ENCODE measurements at regions not wholly inside any gene's neighbourhood (a gene's known extent, or its start where the extent isn't known, plus 50 kb on each side); places are given as distances from the start of the nearest gene placed in this dataset.

DNA sequence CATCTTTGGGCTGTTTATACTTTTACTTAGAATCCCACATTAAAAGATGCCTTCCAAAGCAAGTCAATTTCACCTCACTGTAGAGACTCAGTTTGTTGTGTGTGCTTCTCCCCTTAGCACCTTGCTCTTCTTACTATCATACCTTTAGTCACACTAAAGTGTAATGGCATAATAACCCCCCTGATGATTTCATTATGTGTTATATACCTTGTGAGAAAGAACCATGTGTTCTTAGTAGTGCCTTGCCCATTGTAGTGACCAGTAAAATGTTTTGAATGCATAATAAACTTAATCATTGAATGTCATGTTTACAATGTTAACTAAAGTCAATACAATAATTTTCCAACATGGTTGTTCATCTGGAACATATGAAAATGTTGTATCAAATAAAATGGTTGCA is 1621.9 kb downstream of the PCDH7 start:
- no peaks in the 10 kb centered on the region for H3K4me1 ChIP-seq (ENCODE audit: insufficient read depth, low read length, poor library complexity, severe bottlenecking)
- H3K27me3 ChIP-seq (ENCODE audit: insufficient read depth, low read length, poor library complexity, severe bottlenecking) = no peaks in the 10 kb centered on the region
- no peak overlapping the region for H3K9ac ChIP-seq (ENCODE audit: low read depth, low read length, poor library complexity, severe bottlenecking)
- no peaks in the 10 kb centered on the region for H3F3A ChIP-seq (ENCODE audit: low read depth)
- H3K36me3 ChIP-seq (ENCODE audit: insufficient read depth, low read length) = no peaks in the 10 kb centered on the region
- no peak for TF ChIP-seq EZH2phosphoT487 (IDR thresholded peaks at IDR 0.05; ENCODE audit: borderline replicate concordance)
- TF ChIP-seq, protein P1, sequence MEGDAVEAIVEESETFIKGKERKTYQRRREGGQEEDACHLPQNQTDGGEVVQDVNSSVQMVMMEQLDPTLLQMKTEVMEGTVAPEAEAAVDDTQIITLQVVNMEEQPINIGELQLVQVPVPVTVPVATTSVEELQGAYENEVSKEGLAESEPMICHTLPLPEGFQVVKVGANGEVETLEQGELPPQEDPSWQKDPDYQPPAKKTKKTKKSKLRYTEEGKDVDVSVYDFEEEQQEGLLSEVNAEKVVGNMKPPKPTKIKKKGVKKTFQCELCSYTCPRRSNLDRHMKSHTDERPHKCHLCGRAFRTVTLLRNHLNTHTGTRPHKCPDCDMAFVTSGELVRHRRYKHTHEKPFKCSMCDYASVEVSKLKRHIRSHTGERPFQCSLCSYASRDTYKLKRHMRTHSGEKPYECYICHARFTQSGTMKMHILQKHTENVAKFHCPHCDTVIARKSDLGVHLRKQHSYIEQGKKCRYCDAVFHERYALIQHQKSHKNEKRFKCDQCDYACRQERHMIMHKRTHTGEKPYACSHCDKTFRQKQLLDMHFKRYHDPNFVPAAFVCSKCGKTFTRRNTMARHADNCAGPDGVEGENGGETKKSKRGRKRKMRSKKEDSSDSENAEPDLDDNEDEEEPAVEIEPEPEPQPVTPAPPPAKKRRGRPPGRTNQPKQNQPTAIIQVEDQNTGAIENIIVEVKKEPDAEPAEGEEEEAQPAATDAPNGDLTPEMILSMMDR (conservative IDR thresholded peaks at IDR 0.05; ENCODE audit: low read length) = no peak
- H2AFZ ChIP-seq (ENCODE audit: low read length) = no peak overlapping the region
- H3K9me3 ChIP-seq (ENCODE audit: insufficient read depth, low read depth, low read length) = no peaks in the 10 kb centered on the region; the same call in 1 of the 2 replicates
- H3K4me3 ChIP-seq (ENCODE audit: low read length, poor library complexity, severe bottlenecking) = no peak overlapping the region
- no peaks in the 10 kb centered on the region for H3K9me2 ChIP-seq (replicated peaks; ENCODE audit: low read depth, low read length)
- H3K4me2 ChIP-seq (ENCODE audit: low read depth, low read length, poor library complexity, severe bottlenecking) = no peak overlapping the region
- no peaks in the 10 kb centered on the region for H4K20me1 ChIP-seq (ENCODE audit: insufficient read depth, low read length, poor library complexity, severe bottlenecking)
- no peaks in the 10 kb centered on the region for H3K79me2 ChIP-seq (ENCODE audit: insufficient read depth, low read length)

DNA sequence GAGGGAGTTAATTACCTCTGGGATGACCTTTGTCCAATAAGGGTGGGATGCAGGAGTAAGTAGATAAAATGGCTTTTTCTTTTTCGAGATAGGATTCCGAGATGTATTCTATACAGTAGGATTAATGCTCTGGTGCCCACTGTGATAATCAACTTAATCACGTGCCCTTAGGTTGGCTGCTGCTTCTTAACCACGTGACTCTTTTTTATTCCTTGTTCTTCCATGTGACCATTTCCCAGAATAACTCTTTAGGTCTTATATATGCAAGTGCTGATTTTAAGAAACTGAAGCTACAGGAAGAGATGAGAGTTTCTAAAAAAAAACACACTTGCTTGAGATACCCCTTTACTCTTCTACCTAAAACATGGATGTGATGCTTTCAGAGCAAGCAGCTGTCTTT is 1628.9 kb downstream of the PCDH7 start:
- H3K27me3 ChIP-seq (ENCODE audit: insufficient read depth, low read length, poor library complexity, severe bottlenecking) = no peaks in the 10 kb centered on the region
- no peaks in the 10 kb centered on the region for H3K9me3 ChIP-seq (ENCODE audit: insufficient read depth, low read depth, low read length)
- no peak overlapping the region for H3K4me2 ChIP-seq (ENCODE audit: low read depth, low read length, poor library complexity, severe bottlenecking)
- H3F3A ChIP-seq (ENCODE audit: low read depth) = no peaks in the 10 kb centered on the region
- TF ChIP-seq EZH2phosphoT487 (IDR thresholded peaks at IDR 0.05; ENCODE audit: borderline replicate concordance) = no peak
- TF ChIP-seq, protein P1 (conservative IDR thresholded peaks at IDR 0.05; ENCODE audit: low read length) = no peak
- H3K36me3 ChIP-seq (ENCODE audit: insufficient read depth, low read length) = no peaks in the 10 kb centered on the region
- H2AFZ ChIP-seq (ENCODE audit: low read length) = no peak overlapping the region
- no peak overlapping the region for H3K9ac ChIP-seq (ENCODE audit: low read depth, low read length, poor library complexity, severe bottlenecking)
- no peak overlapping the region for H3K4me3 ChIP-seq (ENCODE audit: low read length, poor library complexity, severe bottlenecking)
- H3K4me1 ChIP-seq (ENCODE audit: insufficient read depth, low read length, poor library complexity, severe bottlenecking) = no peaks in the 10 kb centered on the region
- no peaks in the 10 kb centered on the region for H3K79me2 ChIP-seq (ENCODE audit: insufficient read depth, low read length)
- no peaks in the 10 kb centered on the region for H4K20me1 ChIP-seq (ENCODE audit: insufficient read depth, low read length, poor library complexity, severe bottlenecking)
- H3K9me2 ChIP-seq (replicated peaks; ENCODE audit: low read depth, low read length) = no peaks in the 10 kb centered on the region; the same call in 1 of the 2 replicates

DNA sequence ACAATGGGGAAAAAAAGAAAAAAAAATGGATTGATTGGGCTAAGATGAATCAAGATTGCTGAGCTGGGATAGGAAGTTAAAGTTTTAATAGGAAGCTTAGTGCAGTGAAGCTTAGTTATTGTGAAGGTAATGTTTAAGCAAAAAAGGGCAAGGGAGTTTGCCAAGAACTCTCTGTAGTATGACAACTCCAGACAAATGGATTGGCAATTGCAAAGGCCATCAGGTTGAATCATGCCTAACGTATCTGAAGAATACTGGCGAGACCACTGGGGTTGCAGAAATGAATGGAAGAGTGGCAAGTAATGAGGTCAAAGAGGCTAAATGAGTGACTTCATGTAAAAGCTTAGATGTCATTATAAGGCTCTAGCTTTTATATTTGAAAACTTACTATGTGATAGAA is 1654.0 kb downstream of the PCDH7 start:
- no peak for TF ChIP-seq EZH2phosphoT487 (IDR thresholded peaks at IDR 0.05; ENCODE audit: borderline replicate concordance)
- TF ChIP-seq, protein P1 (conservative IDR thresholded peaks at IDR 0.05; ENCODE audit: low read length) = no peak
- no peaks in the 10 kb centered on the region for H3K36me3 ChIP-seq (ENCODE audit: insufficient read depth, low read length)

More for the DNA sequence above, 1654.0 kb downstream of the PCDH7 start:
- Histone ChIP-seq H3K9me2 (replicated peaks; ENCODE audit: low read depth, low read length) (no peaks in the 10 kb centered on the region), H4K20me1 (ENCODE audit: insufficient read depth, low read length, poor library complexity, severe bottlenecking) (no peaks in the 10 kb centered on the region), H3K4me3 (ENCODE audit: low read length, poor library complexity, severe bottlenecking) (no peak overlapping the region), H3K79me2 (ENCODE audit: insufficient read depth, low read length) (no peaks in the 10 kb centered on the region), H3K9me3 (ENCODE audit: insufficient read depth, low read depth, low read length) (no peaks in the 10 kb centered on the region), H2AFZ (ENCODE audit: low read length) (no peak overlapping the region), H3K4me2 (ENCODE audit: low read depth, low read length, poor library complexity, severe bottlenecking) (no peak overlapping the region), H3K4me1 (ENCODE audit: insufficient read depth, low read length, poor library complexity, severe bottlenecking) (no peaks in the 10 kb centered on the region), H3K27me3 (ENCODE audit: insufficient read depth, low read length, poor library complexity, severe bottlenecking) (no peaks in the 10 kb centered on the region), H3F3A (ENCODE audit: low read depth) (no peaks in the 10 kb centered on the region), H3K9ac (ENCODE audit: low read depth, low read length, poor library complexity, severe bottlenecking) (no peak overlapping the region)

Data from Loucy (cell line).